ENCODE measurements at regions not wholly inside any gene's neighbourhood (a gene's known extent, or its start where the extent isn't known, plus 50 kb on each side); places are given as distances from the start of the nearest gene placed in this dataset.

GRCh38 chr4:184329659-184330400 lies 112.2 kb upstream of the ENPP6 start:
- ChIA-PET CTCF (no interaction called here), POLR2A (no interaction called here)
- FAIRE-seq (no peak), ATAC-seq (no peak), DNase-seq (ENCODE audit: low read depth in 1 of 2, low spot score in 1 of 2) (no peak)
- WGBS (ENCODE audit: missing lambda C conversion rate), result 83% methylated on average over 14 of the region's 14 CpGs
- H3K9me3 ChIP-seq, result no peaks in the 10 kb centered on the region
- no peaks in the 10 kb centered on the region for H3K4me1 ChIP-seq
- H3K4me3 ChIP-seq, result no peak overlapping the region
- no peak overlapping the region for H3K4me2 ChIP-seq
- H3K27ac ChIP-seq, result no peak overlapping the region
- TF ChIP-seq BCL3 (IDR thresholded peaks at IDR 0.05) (no peak), USF2 (IDR thresholded peaks at IDR 0.05) (no peak), CBX2 (IDR thresholded peaks at IDR 0.05; ENCODE audit: borderline replicate concordance, low read depth) (no peak), EP300 (IDR thresholded peaks at IDR 0.05) (no peak), CEBPB (IDR thresholded peaks at IDR 0.05) (no peak), KDM5A (IDR thresholded peaks at IDR 0.05) (no peak), NFE2L2 (conservative IDR thresholded peaks at IDR 0.05; ENCODE audit: low read length) (no peak), CTCF (IDR thresholded peaks at IDR 0.05) (no peak), EHF (CRISPR knock-in tag; IDR thresholded peaks at IDR 0.05) (no peak), SMC3 (IDR thresholded peaks at IDR 0.05) (no peak), MAZ (IDR thresholded peaks at IDR 0.05; ENCODE audit: borderline replicate concordance, low read depth, low read length) (no peak), EHMT2 (IDR thresholded peaks at IDR 0.05; ENCODE audit: low read depth) (no peak)

GRCh38 chr4:184329235-184329634 lies 111.6 kb upstream of the ENPP6 start:
- ATAC-seq, result no peak
- Histone ChIP-seq H3K4me1 (no peaks in the 10 kb centered on the region), H3K27ac (no peak overlapping the region)

GRCh38 chr4:184328022-184328736 lies 110.5 kb upstream of the ENPP6 start:
- POLR2A ChIA-PET, result no interaction called here
- TF ChIP-seq CBX2 (IDR thresholded peaks at IDR 0.05; ENCODE audit: borderline replicate concordance, low read depth), result no peak
- no peak for TF ChIP-seq POLR2AphosphoS2 (conservative IDR thresholded peaks at IDR 0.05; ENCODE audit: low read length)
- TF ChIP-seq RCOR1 (IDR thresholded peaks at IDR 0.05; ENCODE audit: low read depth, low read length), result no peak
- no peak for TF ChIP-seq HES2 (IDR thresholded peaks at IDR 0.05)
- CTCF ChIA-PET, result interaction anchor here (0.5 to 2.3 kb wide), 2 partner anchors 15 to 986 kb away, joined by 3 to 5 read pairs; no protein-coding TSS in a partner anchor
- ATAC-seq (no peak), FAIRE-seq (no peak), DNase-seq (ENCODE audit: low read depth in 1 of 2, low spot score in 1 of 2) (no peak)
- Histone ChIP-seq H3K9me3 (no peaks in the 10 kb centered on the region), H3K27ac (no peak overlapping the region), H3K4me1 (no peaks in the 10 kb centered on the region), H3K4me3 (no peak overlapping the region), H3K4me2 (no peak overlapping the region)
- 43% methylated on average over 7 of the region's 7 CpGs for WGBS (ENCODE audit: missing lambda C conversion rate)

More at GRCh38 chr4:184329235-184329634, 111.6 kb upstream of the ENPP6 start:
- POLR2A ChIA-PET, result no interaction called here
- DNase-seq (ENCODE audit: low read depth in 1 of 2, low spot score in 1 of 2) (no peak), FAIRE-seq (no peak)
- 86% methylated on average over 9 of the region's 9 CpGs for WGBS (ENCODE audit: missing lambda C conversion rate)
- CTCF ChIA-PET, result no interaction called here
- H3K4me3 ChIP-seq, result no peak overlapping the region
- no peak overlapping the region for H3K4me2 ChIP-seq
- no peak for TF ChIP-seq MYC (IDR thresholded peaks at IDR 0.05; ENCODE audit: borderline replicate concordance, low read length)
- TF ChIP-seq ATOH8 (CRISPR knock-in tag; IDR thresholded peaks at IDR 0.05; ENCODE audit: low read depth), result no peak
- TF ChIP-seq HOXA7 (CRISPR knock-in tag; IDR thresholded peaks at IDR 0.05), result no peak
- TF ChIP-seq KDM1A (IDR thresholded peaks at IDR 0.05; ENCODE audit: low read depth), result no peak
- no peaks in the 10 kb centered on the region for H3K9me3 ChIP-seq

Data from A549 (cell line).